Astrocyte of the cerebellum (primary cell): ENCODE measurements at regions not wholly inside any gene's neighbourhood (a gene's known extent, or its start where the extent isn't known, plus 50 kb on each side); places are given as distances from the start of the nearest gene placed in this dataset.

Experiments
- DNase-seq: peaks from one replicate; pipeline ENCODE4 v3.0.0-alpha.2; 2011; ENCODE audit warnings: low read depth
- H3K4me3 ChIP-seq: 2 replicates; pipeline ENCODE4 v1.5.1; 2011; ENCODE audit warnings: mild to moderate bottlenecking, low read depth, low read length, moderate library complexity
- in situ Hi-C: cut with HindIII; loops from 2 replicates; pipeline ENCODE4 v1.10.0; 2017; ENCODE audit warnings: low sequenced_read_pairs
- TF ChIP-seq, protein P1 (sequence below): IDR thresholded peaks from 2 replicates; pipeline ENCODE4 v1.5.1; 2012; ENCODE audit warnings: low read length, low read depth, moderate library complexity, mild to moderate bottlenecking; ENCODE audit errors: missing control alignments

DNA sequence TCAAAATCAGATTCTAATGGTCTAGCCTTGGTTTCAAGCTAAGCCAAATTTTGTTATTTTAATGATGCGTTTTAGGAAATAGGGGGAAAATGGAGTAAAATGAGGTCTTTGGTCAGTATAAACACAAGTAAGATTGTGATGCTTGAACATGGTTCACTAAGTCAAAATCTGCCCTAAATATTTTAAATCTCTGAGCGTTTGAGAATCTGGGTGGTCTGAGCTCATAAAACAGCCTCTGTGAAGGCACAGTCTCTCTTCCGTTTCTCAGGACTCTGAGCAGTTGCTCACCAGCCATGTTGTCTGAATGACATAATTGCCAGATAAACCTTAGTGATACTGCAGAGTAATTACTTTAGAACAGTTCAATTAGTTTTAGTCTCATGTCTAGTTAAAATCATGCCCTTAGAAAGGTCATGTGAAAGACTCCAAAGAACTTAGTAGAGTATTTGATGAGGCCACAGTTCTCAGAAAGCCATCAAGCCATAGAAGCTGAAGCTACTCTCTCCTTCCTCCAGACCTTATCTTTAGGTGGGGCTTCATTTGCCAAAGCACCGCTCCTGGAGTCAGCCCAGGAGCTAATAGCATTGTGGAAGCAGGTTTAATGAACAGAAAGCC lies 257.1 kb upstream of the MAP3K1 start:
- no peak overlapping the region for H3K4me3 ChIP-seq
- in situ Hi-C loops = no loop called here
- TF ChIP-seq, protein P1, sequence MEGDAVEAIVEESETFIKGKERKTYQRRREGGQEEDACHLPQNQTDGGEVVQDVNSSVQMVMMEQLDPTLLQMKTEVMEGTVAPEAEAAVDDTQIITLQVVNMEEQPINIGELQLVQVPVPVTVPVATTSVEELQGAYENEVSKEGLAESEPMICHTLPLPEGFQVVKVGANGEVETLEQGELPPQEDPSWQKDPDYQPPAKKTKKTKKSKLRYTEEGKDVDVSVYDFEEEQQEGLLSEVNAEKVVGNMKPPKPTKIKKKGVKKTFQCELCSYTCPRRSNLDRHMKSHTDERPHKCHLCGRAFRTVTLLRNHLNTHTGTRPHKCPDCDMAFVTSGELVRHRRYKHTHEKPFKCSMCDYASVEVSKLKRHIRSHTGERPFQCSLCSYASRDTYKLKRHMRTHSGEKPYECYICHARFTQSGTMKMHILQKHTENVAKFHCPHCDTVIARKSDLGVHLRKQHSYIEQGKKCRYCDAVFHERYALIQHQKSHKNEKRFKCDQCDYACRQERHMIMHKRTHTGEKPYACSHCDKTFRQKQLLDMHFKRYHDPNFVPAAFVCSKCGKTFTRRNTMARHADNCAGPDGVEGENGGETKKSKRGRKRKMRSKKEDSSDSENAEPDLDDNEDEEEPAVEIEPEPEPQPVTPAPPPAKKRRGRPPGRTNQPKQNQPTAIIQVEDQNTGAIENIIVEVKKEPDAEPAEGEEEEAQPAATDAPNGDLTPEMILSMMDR = no peak
- no peak for DNase-seq

DNA sequence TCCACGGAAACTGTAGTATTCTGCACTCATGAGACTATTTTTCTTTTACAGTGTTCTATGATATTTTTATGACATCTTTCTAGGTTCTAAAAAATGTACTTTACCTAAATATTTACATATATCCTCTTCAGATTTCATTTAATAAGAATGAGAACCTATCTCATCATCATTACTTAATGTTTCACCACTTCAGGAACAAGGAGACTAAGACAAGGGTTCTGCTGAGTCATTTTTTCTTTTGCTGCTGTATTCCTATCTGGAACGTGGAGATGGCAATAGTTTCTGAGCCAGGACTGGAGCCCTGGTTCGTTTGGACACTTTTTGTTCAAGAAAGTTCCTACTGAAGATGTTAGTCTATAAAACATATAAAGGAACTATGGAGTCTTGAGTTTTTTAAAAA lies 258.2 kb upstream of the MAP3K1 start:
- TF ChIP-seq, protein P1 = no peak
- H3K4me3 ChIP-seq = no peak overlapping the region
- no peak for DNase-seq
- in situ Hi-C loops = no loop called here

DNA sequence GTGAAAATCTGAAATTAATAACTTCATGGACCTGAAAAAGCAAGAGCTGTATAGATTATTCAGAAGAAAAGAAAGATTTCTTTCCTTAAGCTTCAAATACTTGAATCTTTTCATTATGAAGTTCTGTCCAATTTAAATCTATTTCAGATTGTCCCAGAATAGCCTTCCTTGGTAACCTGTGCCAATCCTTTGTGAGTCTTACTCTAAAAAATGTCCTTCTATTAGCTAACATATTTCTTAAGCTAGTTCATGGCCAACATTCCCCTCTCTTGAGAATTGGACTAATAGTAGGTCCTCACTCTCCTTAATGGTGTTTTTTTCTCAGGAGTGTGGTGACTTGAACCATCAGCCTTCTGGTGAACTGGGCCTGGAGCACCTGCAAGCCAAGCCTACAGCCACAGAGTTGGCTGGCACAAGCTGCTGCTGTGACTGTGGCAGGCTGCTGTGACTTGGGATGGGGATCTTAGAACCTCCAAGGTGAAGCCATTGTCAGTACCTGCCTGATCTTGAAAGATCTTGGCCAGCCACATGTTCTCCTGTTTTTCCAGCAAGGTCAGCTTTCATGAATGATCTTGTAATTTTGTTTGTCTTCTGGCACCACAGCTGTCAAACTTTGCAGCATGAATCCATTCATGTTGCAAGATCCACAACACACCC lies 262.6 kb upstream of the MAP3K1 start:
- in situ Hi-C loops = no loop called here
- TF ChIP-seq, protein P1 = no peak
- no peak overlapping the region for H3K4me3 ChIP-seq
- no peak for DNase-seq

DNA sequence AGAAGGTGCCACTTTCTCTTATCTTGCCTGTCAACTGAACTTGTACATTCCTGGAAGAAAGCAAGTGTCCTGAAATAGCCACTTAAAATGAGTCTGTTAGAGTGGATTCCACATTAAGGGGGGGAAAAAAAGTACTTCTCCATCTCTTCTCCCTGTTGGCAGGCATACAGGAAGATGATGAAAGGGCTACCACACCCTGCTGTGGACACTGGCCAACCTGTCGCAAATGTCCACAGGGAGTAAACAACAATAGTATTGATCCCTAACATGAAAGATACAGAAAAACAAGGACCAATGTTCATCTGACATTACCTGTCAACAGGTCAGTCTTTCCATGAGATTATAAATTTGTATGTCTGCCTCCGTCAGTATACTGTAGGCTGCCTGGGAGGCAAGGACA lies 265.1 kb upstream of the MAP3K1 start:
- TF ChIP-seq, protein P1 = no peak
- no peak overlapping the region for H3K4me3 ChIP-seq
- in situ Hi-C loops = no loop called here
- DNase-seq = no peak

DNA sequence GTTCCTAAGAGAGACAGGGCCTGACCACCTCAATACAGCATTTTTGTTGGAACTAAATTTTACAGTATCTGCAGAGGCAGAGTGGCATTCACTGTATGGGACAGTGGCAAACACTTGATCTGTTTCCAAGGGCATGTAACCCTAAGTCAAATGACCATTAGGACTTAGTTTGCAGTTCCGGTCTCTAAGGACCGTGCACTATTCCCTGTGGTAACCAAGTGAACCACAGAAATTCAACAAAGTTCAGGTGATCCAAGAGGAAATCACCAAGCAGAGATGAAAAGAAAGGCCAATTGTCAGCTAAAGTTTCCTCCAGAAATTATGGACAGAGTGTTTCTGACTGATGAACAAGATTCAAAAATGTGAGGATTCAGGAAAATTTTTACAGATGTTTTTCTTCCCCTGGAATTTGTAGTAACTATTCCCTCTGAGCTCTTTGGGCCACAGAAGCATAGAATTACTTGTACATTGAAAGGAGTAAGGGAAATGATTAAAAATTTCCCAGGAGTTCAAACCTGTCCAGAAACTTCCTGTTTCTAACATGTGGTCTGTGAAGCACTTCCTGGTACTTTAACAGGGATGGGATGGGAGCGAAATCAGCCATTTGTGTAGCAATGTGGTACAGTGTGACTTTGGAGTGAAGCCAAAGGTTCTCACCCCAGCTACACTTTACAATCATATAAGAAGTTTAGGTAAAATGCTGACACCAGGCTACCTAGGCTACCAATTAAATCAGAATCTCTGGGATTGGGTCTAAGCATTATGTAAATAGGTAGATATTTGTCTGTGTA lies 266.1 kb upstream of the MAP3K1 start:
- in situ Hi-C loops = no loop called here
- TF ChIP-seq, protein P1 = no peak
- DNase-seq = no peak
- H3K4me3 ChIP-seq = no peak overlapping the region

DNA sequence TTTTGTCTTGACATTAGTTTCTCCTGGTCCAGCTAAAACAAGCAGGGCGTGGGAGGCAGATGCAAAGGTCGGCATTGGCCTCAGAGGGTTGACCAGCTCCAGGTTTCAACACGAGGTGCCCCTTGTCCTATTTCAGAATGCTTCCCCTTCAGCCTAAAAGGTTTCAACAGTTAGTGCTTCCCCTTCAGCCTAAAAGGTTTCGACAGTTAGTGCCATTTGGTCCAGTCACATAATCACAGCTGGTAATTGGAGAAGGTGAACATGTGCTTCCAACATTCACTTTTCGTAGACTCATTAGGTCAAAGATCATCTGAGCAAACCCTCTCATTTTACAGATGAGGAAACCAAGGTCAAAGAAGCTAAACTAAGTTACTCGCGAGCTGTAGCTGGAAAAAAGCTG lies 270.3 kb upstream of the MAP3K1 start:
- DNase-seq = no peak
- in situ Hi-C loops = no loop called here
- TF ChIP-seq, protein P1 = no peak
- H3K4me3 ChIP-seq = no peak overlapping the region
